Mucosa of descending colon (tissue), 3 donors: ENCODE measurements at regions not wholly inside any gene's neighbourhood (a gene's known extent, or its start where the extent isn't known, plus 50 kb on each side); places are given as distances from the start of the nearest gene placed in this dataset.

Experiments used
- ATAC-seq: fragments of 200-7000 bp; cut with Tn5 transposase; one replicate; pipeline ENCODE4 v1.9.1; 2020; ENCODE audit warnings: mild to moderate bottlenecking, moderate library complexity
- DNase-seq, 3 donors: peaks; one replicate each; pipeline ENCODE4 v3.0.0-alpha.2; 2020
- H3K36me3 ChIP-seq: fragments of 200-600 bp; one replicate; pipeline ENCODE4 v1.8.0; 2021; ENCODE audit warnings: low read depth, mild to moderate bottlenecking
- H3K4me1 ChIP-seq: fragments of 200-600 bp; one replicate; pipeline ENCODE4 v1.8.0; 2021; ENCODE audit warnings: low read depth, mild to moderate bottlenecking
- H3K4me3 ChIP-seq: fragments of 200-600 bp; one replicate; pipeline ENCODE4 v1.8.0; 2021; ENCODE audit warnings: mild to moderate bottlenecking
- H3K9me3 ChIP-seq: fragments of 200-600 bp; one replicate; pipeline ENCODE4 v1.8.0; 2021; ENCODE audit warnings: mild to moderate bottlenecking
- intact Hi-C, 2 donors: fragments of 100-400 bp; cut with DNase I in 1 of 2; cut with micrococcal nuclease in 1 of 2; formaldehyde crosslinking; loops; one replicate each; pipeline versions ENCODE4 v1.11.0 to v1.11.1; 2022; cut with DNase I, micrococcal nuclease
- TF ChIP-seq, protein P1 (sequence below): fragments of 200-600 bp; IDR thresholded peaks from one replicate; pipeline ENCODE4 v1.8.0; 2022; ENCODE audit warnings: antibody characterized with exemption, mild to moderate bottlenecking
- donor health status: DM: no; HTN: no; CAD: no; lungs with moderate emphysema.
- donor health status: DM: no; HTN: no; CAD: no.
- donor health status: DM: no; HTN: yes; CAD: no.

DNA sequence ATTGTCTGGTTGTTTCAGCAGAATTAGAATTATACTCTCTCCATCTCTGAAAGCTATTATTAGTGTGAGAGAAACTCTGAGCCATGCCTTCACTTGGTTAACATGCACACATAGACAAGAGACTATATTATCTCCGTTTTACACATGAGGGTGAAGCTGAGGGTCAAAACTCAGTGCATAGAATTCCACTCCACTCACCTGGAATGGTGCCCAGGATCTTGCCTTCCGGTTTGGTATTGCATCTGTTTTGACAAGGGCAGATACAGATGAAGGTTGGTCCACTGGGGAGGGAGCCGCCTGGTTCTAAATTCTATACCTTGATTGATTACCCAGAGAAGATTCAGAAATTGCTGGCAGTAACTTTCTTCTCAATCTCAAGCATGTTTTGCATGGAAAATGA, 149.5 kb upstream of the PELI2 start:
- TF ChIP-seq, protein P1, sequence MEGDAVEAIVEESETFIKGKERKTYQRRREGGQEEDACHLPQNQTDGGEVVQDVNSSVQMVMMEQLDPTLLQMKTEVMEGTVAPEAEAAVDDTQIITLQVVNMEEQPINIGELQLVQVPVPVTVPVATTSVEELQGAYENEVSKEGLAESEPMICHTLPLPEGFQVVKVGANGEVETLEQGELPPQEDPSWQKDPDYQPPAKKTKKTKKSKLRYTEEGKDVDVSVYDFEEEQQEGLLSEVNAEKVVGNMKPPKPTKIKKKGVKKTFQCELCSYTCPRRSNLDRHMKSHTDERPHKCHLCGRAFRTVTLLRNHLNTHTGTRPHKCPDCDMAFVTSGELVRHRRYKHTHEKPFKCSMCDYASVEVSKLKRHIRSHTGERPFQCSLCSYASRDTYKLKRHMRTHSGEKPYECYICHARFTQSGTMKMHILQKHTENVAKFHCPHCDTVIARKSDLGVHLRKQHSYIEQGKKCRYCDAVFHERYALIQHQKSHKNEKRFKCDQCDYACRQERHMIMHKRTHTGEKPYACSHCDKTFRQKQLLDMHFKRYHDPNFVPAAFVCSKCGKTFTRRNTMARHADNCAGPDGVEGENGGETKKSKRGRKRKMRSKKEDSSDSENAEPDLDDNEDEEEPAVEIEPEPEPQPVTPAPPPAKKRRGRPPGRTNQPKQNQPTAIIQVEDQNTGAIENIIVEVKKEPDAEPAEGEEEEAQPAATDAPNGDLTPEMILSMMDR, result no peak
- Histone ChIP-seq H3K4me3 (no peak overlapping the region), H3K9me3 (no peaks in the 10 kb centered on the region), H3K36me3 (no peaks in the 10 kb centered on the region), H3K4me1 (no peaks in the 10 kb centered on the region)
- intact Hi-C loops, result no loop called here
- ATAC-seq (no peak), DNase-seq (no peak)

DNA sequence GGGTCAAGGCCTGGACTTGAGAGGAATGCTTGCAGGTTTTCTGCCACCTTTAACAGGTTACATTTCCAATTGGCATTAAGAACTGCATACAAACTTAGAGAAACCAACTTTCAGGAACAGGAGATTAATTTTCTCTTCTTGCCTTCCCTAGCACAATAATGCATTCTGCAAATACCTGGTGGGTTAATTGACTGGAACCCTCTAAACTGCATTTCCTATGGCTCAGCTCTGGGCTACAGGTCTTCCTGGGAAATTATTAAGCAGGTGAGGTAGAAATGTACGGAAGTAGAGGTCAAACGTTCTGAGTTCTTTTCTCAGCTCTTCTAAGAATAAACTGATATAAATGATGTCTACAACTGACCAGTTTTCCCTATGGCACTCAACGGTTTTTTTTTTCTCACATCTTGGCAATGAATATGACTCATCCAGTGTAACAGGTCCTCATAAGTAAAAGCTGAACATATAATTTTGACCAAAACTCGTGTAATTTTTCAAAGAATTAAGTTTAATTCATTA, 144.9 kb upstream of the PELI2 start:
- intact Hi-C loops, result no loop called here
- Histone ChIP-seq H3K4me1 (peaks cover 6% of the 10 kb centered on the region), H3K4me3 (no peak overlapping the region), H3K9me3 (no peaks in the 10 kb centered on the region), H3K36me3 (no peaks in the 10 kb centered on the region)
- ATAC-seq (no peak), DNase-seq (no peak)
- TF ChIP-seq, protein P1, result no peak

DNA sequence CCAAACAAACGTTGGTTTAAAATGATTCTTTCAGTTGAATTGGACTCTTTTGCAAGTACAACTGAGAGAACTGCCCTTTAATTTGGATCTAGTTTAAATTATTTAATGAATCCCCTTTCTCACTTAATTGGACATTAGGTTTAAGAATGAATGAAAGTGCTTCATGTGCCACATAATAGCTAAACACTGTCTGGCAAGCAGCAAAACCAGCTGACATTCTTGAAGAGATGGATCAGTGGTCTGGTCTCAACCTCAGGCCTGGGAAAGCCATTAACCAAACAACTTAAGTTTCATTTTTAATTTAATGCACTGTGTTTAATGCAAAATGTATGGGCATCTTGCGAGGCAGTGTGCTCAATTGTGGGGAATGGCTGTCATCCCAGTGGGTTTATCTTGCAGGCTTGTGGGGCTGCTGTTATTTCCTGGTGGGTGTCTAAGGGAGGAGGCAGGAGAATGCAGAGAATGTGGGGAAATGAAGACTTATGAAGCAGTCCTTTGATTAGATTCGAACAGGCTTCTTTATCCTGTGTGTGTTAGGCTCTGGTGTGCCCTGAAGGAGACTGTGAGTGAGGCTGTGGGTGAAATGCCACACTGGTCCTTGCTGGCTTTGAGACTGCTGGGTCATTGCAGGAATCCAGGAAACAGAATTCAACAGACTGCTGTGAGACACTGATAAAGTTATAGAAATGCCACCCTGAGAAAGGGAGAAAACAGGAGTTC, 144.1 kb upstream of the PELI2 start:
- intact Hi-C loops, result no loop called here
- no peak overlapping the region for H3K4me3 ChIP-seq
- H3K4me1 ChIP-seq, result peaks cover 6% of the 10 kb centered on the region
- no peaks in the 10 kb centered on the region for H3K9me3 ChIP-seq
- TF ChIP-seq, protein P1, result no peak
- ATAC-seq, result no peak
- DNase-seq, result peak in 1 of 3 donors; percentile 13
- no peaks in the 10 kb centered on the region for H3K36me3 ChIP-seq

DNA sequence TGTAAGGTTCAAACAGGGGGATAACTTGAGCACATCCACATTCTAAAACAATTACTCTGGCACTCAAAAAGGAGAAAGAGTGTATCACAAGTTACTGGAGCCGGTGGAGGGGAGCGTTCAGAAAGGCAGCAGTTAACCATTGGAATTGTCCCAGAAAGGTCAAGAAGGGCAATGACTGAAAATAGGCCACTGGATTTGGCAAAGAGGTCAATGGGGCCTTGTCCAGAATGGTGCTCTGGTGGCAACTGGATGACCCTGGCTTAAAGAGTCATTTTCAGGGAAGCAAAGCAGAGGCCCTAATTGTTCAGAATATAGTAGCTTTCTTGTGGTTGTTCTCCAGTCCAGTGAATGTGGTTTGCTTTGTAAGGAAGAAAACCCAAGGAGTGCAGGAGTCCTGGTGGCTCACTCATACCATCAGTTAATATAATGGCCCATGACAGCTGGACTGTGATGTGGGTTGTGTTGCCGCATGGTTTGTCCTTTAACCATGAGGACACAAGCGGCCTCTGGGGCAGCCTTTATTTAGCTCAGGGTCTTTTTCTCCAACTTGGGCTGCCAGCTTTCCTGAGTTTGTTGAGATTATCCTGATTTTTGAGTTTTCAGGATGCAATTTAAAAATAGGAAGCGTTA, 142.8 kb upstream of the PELI2 start:
- Histone ChIP-seq H3K36me3 (no peaks in the 10 kb centered on the region), H3K4me1 (peaks cover 6% of the 10 kb centered on the region), H3K9me3 (no peaks in the 10 kb centered on the region), H3K4me3 (no peak overlapping the region)
- ATAC-seq (no peak), DNase-seq (no peak)
- intact Hi-C loops, result no loop called here
- TF ChIP-seq, protein P1, result no peak

DNA sequence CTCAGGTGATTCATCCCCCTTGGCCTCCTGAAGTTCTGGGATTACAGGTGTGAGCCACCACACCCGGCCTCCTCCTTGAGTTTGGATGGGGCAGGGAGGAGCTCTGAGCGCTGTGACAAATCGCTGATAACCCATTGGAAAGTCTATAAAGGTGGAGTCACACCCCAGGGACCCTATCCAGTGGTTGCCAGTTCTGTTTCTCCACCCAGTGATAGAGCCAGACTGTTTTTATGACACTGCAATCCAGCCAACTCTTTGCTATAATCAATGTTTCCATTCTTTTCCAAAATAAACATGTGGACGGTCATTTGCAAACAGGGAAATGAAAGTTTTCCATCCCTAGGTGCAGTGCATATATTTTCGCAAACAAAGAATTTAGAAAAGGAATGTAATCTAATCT, 142.0 kb upstream of the PELI2 start:
- H3K36me3 ChIP-seq, result no peaks in the 10 kb centered on the region
- peaks cover 6% of the 10 kb centered on the region for H3K4me1 ChIP-seq
- TF ChIP-seq, protein P1, result no peak
- DNase-seq (peak; percentile 76 to 81 (median 79)), ATAC-seq (peak; percentile 97)
- H3K4me3 ChIP-seq, result no peak overlapping the region
- intact Hi-C loops, result loop anchor here in 1 of 2 donors (2.0 kb wide), 1 partner anchor 49 kb away; no protein-coding TSS in a partner anchor
- H3K9me3 ChIP-seq, result no peaks in the 10 kb centered on the region
